Tibial nerve (tissue), 4 donors: ENCODE measurements at regions not wholly inside any gene's neighbourhood (a gene's known extent, or its start where the extent isn't known, plus 50 kb on each side); places are given as distances from the start of the nearest gene placed in this dataset.
A peak's percentile ranks its signal among the peaks of the same experiment; 100 is the strongest.

Source experiments
- DNase-seq, 2 donors: peaks; one replicate each; pipeline ENCODE4 v3.0.0-alpha.2; 2019; ENCODE audit warnings: low spot score in 2 of 2
- H3K27ac ChIP-seq, 4 donors: fragments of 200-600 bp; sonication (generic) in 3 of 4; one replicate each; pipeline ENCODE4 v1.5.1; 2017 to 2019; ENCODE audit warnings: mild to moderate bottlenecking in 1 of 4
- H3K27me3 ChIP-seq, 2 donors: fragments of 200-600 bp; sonication (generic) in 1 of 2; one replicate each; pipeline versions ENCODE4 v1.5.1 to v1.6.0; 2017 to 2019
- H3K36me3 ChIP-seq, 3 donors: fragments of 200-600 bp; sonication (generic); one replicate each; pipeline ENCODE4 v1.5.1; 2018 to 2019
- H3K4me1 ChIP-seq, 4 donors: fragments of 200-600 bp; sonication (generic) in 3 of 4; one replicate each; pipeline ENCODE4 v1.5.1; 2017 to 2019
- H3K4me3 ChIP-seq, 4 donors: fragments of 200-600 bp; sonication (generic) in 3 of 4; one replicate each; pipeline ENCODE4 v1.5.1; 2017 to 2019; ENCODE audit warnings: mild to moderate bottlenecking in 1 of 4, moderate library complexity in 1 of 4
- H3K9me3 ChIP-seq, 4 donors: fragments of 200-600 bp; sonication (generic) in 3 of 4; one replicate each; pipeline ENCODE4 v1.5.1; 2017 to 2019
- EP300 ChIP-seq, 2 donors: sonication (generic); formaldehyde crosslinking; IDR thresholded peaks; one replicate each; pipeline ENCODE4 v1.6.1; 2017; ENCODE audit warnings: antibody characterized with exemption in 2 of 2, mild to moderate bottlenecking in 1 of 2
- POLR2A ChIP-seq, 2 donors: fragments of 450-650 bp; IDR thresholded peaks; one replicate each; pipeline ENCODE4 v1.6.1; 2017; ENCODE audit warnings: antibody characterized with exemption in 2 of 2, mild to moderate bottlenecking in 2 of 2, moderate library complexity in 2 of 2
- WGBS, 2 donors: methylation state at CpG; one replicate each; pipeline ENCODE4 v1.1.5; 2018; 5-methylcytosine and 5-hydroxymethylcytosine counted together
- TF ChIP-seq, protein P1 (sequence below), 5 experiments: fragments of 200-600 bp in 3 of 5; fragments of 450-650 bp in 2 of 5; sonication (generic) in 3 of 5; IDR thresholded peaks; one replicate each; pipeline ENCODE4 v1.5.1; 2016 to 2019; ENCODE audit warnings: antibody characterized with exemption in 5 of 5, mild to moderate bottlenecking in 3 of 5, moderate library complexity in 2 of 5

DNA sequence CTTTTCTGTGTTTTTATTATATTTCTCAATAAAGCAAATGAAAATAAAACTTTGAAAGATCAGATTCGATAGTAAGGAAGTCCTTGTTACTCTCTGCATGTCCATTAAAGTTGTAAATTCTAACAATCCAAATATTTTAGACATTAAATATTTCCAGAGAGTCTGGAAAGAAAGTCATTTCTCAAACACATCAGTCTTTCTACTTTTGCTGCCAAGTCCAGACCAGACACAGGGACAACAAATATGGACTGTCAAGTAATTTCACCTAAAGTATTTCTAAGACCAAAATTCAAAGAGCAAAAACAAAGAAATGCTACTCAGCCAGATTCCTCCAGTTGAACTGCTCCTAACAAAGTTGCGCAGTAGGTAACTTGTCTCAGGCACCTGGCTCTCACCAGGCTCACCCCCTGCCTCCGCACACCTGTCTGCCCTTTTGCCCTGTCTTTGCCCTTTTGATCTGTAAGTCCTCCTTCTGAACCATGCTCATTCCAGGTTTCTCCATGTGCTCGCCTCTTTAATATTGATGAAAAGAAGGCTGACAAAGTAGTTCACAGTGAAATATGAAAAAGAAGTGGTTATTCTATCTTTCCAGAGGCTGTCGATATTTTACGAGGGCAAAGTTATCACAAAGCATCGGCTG, 300.5 kb downstream of the C7orf25 start:
- Histone ChIP-seq H3K27me3 (no peaks in the 10 kb centered on the region), H3K36me3 (no peaks in the 10 kb centered on the region), H3K4me3 (no peak overlapping the region), H3K27ac (no peak overlapping the region), H3K9me3 (no peaks in the 10 kb centered on the region), H3K4me1 (peaks cover 0 to 16% (median 2%) of the 10 kb centered on the region in 4 donors)
- 74 to 77% methylated on average over 7 of the region's 7 CpGs for WGBS, 2 donors
- DNase-seq, result no peak
- TF ChIP-seq POLR2A (IDR thresholded peaks at IDR 0.05) (no peak), EP300 (IDR thresholded peaks at IDR 0.05) (no peak)
- TF ChIP-seq, protein P1, sequence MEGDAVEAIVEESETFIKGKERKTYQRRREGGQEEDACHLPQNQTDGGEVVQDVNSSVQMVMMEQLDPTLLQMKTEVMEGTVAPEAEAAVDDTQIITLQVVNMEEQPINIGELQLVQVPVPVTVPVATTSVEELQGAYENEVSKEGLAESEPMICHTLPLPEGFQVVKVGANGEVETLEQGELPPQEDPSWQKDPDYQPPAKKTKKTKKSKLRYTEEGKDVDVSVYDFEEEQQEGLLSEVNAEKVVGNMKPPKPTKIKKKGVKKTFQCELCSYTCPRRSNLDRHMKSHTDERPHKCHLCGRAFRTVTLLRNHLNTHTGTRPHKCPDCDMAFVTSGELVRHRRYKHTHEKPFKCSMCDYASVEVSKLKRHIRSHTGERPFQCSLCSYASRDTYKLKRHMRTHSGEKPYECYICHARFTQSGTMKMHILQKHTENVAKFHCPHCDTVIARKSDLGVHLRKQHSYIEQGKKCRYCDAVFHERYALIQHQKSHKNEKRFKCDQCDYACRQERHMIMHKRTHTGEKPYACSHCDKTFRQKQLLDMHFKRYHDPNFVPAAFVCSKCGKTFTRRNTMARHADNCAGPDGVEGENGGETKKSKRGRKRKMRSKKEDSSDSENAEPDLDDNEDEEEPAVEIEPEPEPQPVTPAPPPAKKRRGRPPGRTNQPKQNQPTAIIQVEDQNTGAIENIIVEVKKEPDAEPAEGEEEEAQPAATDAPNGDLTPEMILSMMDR (IDR thresholded peaks at IDR 0.05), result no peak

DNA sequence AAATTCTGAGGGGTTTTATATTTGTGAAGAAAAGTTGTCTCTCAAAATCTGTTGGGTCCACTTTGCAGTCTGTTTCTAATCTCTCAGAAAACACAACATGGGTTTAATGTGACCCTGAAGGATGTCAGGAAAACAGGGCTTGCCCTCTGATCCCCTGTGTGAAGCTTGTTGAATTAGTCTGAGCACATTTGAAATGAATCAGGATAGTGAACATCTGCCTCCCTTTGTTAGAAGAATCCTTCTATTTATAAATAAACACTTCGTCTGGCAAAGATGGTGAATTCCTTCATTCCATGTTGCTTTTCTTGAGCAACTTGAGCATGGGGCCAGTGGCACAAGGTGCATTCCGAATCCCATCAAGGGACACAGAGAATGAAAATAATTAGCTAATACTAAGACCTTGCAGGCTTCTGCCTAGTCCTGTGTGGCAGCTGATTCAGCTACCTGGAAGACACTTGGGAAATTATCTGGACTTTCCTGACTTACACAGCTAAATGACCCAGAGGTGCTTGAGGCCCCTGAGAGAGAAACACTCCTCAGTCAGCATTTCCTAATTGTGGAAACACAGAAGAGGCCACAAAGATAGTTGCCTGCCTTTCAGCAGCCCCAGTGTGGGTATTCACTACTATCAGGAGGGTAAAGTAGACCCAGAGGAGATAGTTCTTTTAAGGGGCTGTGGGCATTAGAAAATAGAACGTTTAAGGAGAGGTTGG, 305.5 kb downstream of the C7orf25 start:
- WGBS, 2 donors, result 28 to 34% methylated on average over 3 of the region's 3 CpGs
- Histone ChIP-seq H3K4me3 (no peak overlapping the region), H3K36me3 (no peaks in the 10 kb centered on the region), H3K4me1 (peaks cover 0 to 20% (median 9%) of the 10 kb centered on the region in 4 donors), H3K27ac (peak overlapping the region in 1 of 4 donors; percentile 43), H3K9me3 (no peaks in the 10 kb centered on the region), H3K27me3 (no peaks in the 10 kb centered on the region)
- DNase-seq, result no peak
- TF ChIP-seq, protein P1 (IDR thresholded peaks at IDR 0.05), result no peak
- peak in 1 of 2 donors; percentile 19 for TF ChIP-seq EP300 (IDR thresholded peaks at IDR 0.05)

DNA sequence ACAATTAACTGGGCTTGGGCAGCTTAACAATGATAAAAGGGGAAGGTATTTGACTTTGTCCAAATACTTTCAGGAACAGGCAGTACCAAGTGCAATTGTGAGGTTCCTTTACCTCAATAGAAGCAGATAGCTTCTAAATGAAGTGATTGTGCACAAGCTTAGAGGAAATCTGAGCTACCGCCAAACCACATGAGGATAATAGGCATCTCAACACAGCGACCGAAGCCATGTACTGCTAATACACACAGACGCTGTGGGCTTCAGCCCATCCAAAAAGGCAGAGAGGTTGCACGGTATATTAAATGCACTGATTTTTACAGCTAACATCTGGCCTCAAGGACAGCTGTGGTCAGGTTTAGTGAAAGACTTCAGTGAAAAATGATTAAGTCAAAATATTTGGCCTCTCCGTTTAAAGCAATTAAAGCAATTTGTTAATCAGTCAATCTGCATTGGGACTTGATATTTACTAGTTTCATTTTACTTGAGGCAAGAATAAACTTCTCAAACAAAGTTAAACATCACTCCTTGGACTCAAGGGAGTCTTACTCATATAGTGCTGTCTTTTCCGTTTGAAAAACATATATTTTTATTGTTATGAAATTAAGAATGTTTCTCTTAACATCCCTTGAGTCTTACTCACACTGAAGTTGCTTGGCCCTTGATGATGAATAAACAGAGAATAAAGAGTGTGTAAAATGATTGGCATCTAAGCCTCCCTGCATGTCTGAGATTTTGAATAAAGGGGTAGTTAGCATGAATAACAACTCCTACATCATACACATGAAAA, 306.3 kb downstream of the C7orf25 start:
- Histone ChIP-seq H3K9me3 (peaks cover 0 to 3% (median 0%) of the 10 kb centered on the region in 4 donors), H3K4me1 (peaks cover 0 to 18% (median 8%) of the 10 kb centered on the region in 4 donors), H3K36me3 (no peaks in the 10 kb centered on the region), H3K4me3 (peak overlapping the region in 1 of 4 donors; percentile 20), H3K27ac (peak overlapping the region in 1 of 4 donors; percentile 43), H3K27me3 (no peaks in the 10 kb centered on the region)
- no peak for DNase-seq
- WGBS, 2 donors, result 28 to 30% methylated on average over 7 of the region's 7 CpGs
- TF ChIP-seq, protein P1 (IDR thresholded peaks at IDR 0.05), result no peak
- no peak for TF ChIP-seq EP300 (IDR thresholded peaks at IDR 0.05)
- TF ChIP-seq POLR2A (IDR thresholded peaks at IDR 0.05), result no peak

DNA sequence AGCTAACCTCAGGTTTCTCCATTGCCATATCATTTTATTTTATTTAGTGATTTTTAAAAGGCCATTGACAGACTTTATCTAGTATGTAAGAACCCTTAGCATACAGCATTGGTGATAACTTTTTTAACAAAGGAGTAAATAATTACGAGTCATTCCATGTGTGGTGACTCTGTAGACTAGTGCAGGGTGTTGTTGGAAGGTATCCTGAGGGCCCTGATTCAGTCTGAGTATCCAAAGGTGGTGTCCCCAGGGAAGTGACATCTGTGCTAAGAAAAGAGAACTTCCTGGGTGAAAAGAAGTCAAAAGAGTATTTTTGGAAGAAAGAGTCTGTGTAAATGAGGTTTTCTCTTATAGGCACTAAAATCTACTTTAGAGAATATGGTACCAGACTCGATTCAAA, 308.4 kb downstream of the C7orf25 start:
- H3K9me3 ChIP-seq, result peaks cover 0 to 3% (median 0%) of the 10 kb centered on the region in 4 donors
- H3K36me3 ChIP-seq, result no peaks in the 10 kb centered on the region
- WGBS, 2 donors, result 82 to 86% methylated on average over 2 of the region's 2 CpGs
- H3K4me3 ChIP-seq, result no peak overlapping the region
- TF ChIP-seq, protein P1 (IDR thresholded peaks at IDR 0.05), result no peak
- TF ChIP-seq EP300 (IDR thresholded peaks at IDR 0.05) (no peak), POLR2A (IDR thresholded peaks at IDR 0.05) (no peak)
- H3K4me1 ChIP-seq, result peaks cover 0 to 18% (median 8%) of the 10 kb centered on the region in 4 donors
- H3K27ac ChIP-seq, result no peak overlapping the region
- DNase-seq, result no peak
- no peaks in the 10 kb centered on the region for H3K27me3 ChIP-seq
